Fibroblast of skin of right quadriceps (primary cell): ENCODE measurements at regions not wholly inside any gene's neighbourhood (a gene's known extent, or its start where the extent isn't known, plus 50 kb on each side); places are given as distances from the start of the nearest gene placed in this dataset.
"Not testable (repeated sequence)": the region's sequence is repeated elsewhere in the genome, so short reads cannot be mapped to it uniquely, and the experiment has no call there.

Source experiments
- DNase-seq: peaks from one replicate; pipeline ENCODE4 v3.0.0-alpha.2; 2013

GRCh38 chr16:6836766-6837165 is 495.9 kb upstream of the RBFOX1 start:
- DNase-seq: no peak

GRCh38 chr16:6835941-6836340 is 496.7 kb upstream of the RBFOX1 start:
- no peak for DNase-seq

GRCh38 chr16:6835516-6835915 is 497.1 kb upstream of the RBFOX1 start:
- no peak for DNase-seq

GRCh38 chr16:6828690-6829089 is 504.0 kb upstream of the RBFOX1 start:
- no peak for DNase-seq

GRCh38 chr16:6827931-6828330 is 504.7 kb upstream of the RBFOX1 start:
- DNase-seq: no peak

- no peak for DNase-seq
Measured at GRCh38 chr16:6827267-6827666, 505.4 kb upstream of the RBFOX1 start.

- no peak for DNase-seq
Measured at GRCh38 chr16:6822041-6822440, 510.6 kb upstream of the RBFOX1 start.

GRCh38 chr16:6804461-6804860 is 528.2 kb upstream of the RBFOX1 start:
- DNase-seq: no peak

- no peak for DNase-seq
Measured at GRCh38 chr16:6803176-6803575, 529.5 kb upstream of the RBFOX1 start.

- no peak for DNase-seq
Measured at GRCh38 chr16:6797223-6797622, 535.4 kb upstream of the RBFOX1 start.

- DNase-seq: no peak
Measured at GRCh38 chr16:6777624-6778023, 555.0 kb upstream of the RBFOX1 start.

GRCh38 chr16:6775712-6776111 is 556.9 kb upstream of the RBFOX1 start:
- no peak for DNase-seq

GRCh38 chr16:6771956-6772355 is 560.7 kb upstream of the RBFOX1 start:
- no peak for DNase-seq

- DNase-seq: no peak
Measured at GRCh38 chr16:6753553-6753952, 579.1 kb upstream of the RBFOX1 start.

GRCh38 chr16:6751191-6751590 is 581.5 kb upstream of the RBFOX1 start:
- no peak for DNase-seq

GRCh38 chr16:6749698-6750097 is 582.9 kb upstream of the RBFOX1 start:
- DNase-seq: no peak

GRCh38 chr16:6736302-6736701 is 596.3 kb upstream of the RBFOX1 start:
- not testable (repeated sequence) for DNase-seq

- DNase-seq: no peak
Measured at GRCh38 chr16:6735631-6736030, 597.0 kb upstream of the RBFOX1 start.

GRCh38 chr16:6732166-6732565 is 600.5 kb upstream of the RBFOX1 start:
- no peak for DNase-seq

GRCh38 chr16:6728381-6728780 is 604.3 kb upstream of the RBFOX1 start:
- DNase-seq: no peak

GRCh38 chr16:6726621-6727020 is 606.0 kb upstream of the RBFOX1 start:
- no peak for DNase-seq

GRCh38 chr16:6725634-6726331 is 606.9 kb upstream of the RBFOX1 start:
- no peak for DNase-seq

- DNase-seq: not testable (repeated sequence)
Measured at GRCh38 chr16:6725206-6725605, 607.4 kb upstream of the RBFOX1 start.

- DNase-seq: no peak
Measured at GRCh38 chr16:6722786-6723185, 609.9 kb upstream of the RBFOX1 start.

- no peak for DNase-seq
Measured at GRCh38 chr16:6714510-6714909, 618.1 kb upstream of the RBFOX1 start.
